Neural cell (in vitro differentiated cells): ENCODE measurements at regions not wholly inside any gene's neighbourhood (a gene's known extent, or its start where the extent isn't known, plus 50 kb on each side); places are given as distances from the start of the nearest gene placed in this dataset.
"Not testable (repeated sequence)": the region's sequence is repeated elsewhere in the genome, so short reads cannot be mapped to it uniquely, and the experiment has no call there.

Source experiments
- EP300 ChIP-seq: fragments of 450-650 bp; conservative IDR thresholded peaks from 2 replicates; pipeline ENCODE4 v1.6.1; 2014; ENCODE audit warnings: antibody characterized with exemption, mild to moderate bottlenecking, moderate library complexity; ENCODE audit not compliant: poor library complexity, severe bottlenecking
- EZH2 ChIP-seq: fragments of 200-600, 300-800 bp; shearing (Covaris generic), sonication (generic); IDR thresholded peaks from 2 replicates; pipeline ENCODE4 v1.6.1; 2014; ENCODE audit warnings: antibody characterized with exemption, low read length, borderline replicate concordance, mild to moderate bottlenecking; ENCODE audit not compliant: insufficient read depth, poor library complexity, severe bottlenecking
- MXI1 ChIP-seq: fragments of 450-650 bp; conservative IDR thresholded peaks from 2 replicates; pipeline ENCODE4 v1.6.1; 2014; ENCODE audit warnings: antibody characterized with exemption, mild to moderate bottlenecking; ENCODE audit not compliant: poor library complexity, severe bottlenecking
- POLR2AphosphoS5 ChIP-seq: IDR thresholded peaks from 2 replicates; pipeline ENCODE4 v1.6.1; 2012
- RAD21 ChIP-seq: fragments of 450-650 bp; conservative IDR thresholded peaks from 2 replicates; pipeline ENCODE4 v1.6.1; 2014; ENCODE audit warnings: antibody characterized with exemption, mild to moderate bottlenecking, moderate library complexity
- SMC3 ChIP-seq: fragments of 450-650 bp; conservative IDR thresholded peaks from 2 replicates; pipeline ENCODE4 v1.6.1; 2014; ENCODE audit warnings: antibody characterized with exemption, mild to moderate bottlenecking, moderate library complexity; ENCODE audit not compliant: poor library complexity
- TAF1 ChIP-seq: IDR thresholded peaks from 2 replicates; pipeline ENCODE4 v1.6.1; 2012; ENCODE audit warnings: low read depth
- TF ChIP-seq, protein P1 (sequence below): fragments of 450-650 bp; IDR thresholded peaks from 2 replicates; pipeline ENCODE4 v1.5.1; 2014; ENCODE audit warnings: antibody characterized with exemption, mild to moderate bottlenecking, moderate library complexity; ENCODE audit not compliant: poor library complexity, severe bottlenecking
- TF ChIP-seq, protein P2 (sequence below): IDR thresholded peaks from 2 replicates; pipeline ENCODE4 v1.6.1; 2012; ENCODE audit warnings: borderline replicate concordance

DNA sequence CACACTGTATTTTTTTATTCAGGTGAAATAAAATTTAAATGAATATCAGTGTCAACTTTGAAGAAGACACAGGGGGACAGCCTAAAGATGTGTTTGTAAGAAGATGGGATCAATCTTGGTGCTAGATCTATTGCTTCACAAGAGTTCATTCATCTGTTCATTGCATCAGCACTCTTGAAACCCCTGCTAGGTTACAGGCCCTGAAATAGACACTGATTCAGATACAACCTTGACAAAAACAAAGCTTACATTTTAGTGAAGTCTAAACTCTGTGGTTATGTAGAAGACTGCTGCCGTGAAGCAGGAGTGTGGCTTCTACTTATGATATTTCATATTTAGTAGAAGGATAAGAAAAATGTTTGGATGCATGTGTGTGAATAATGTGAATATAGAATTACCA lies 215.9 kb upstream of the LRRC61 start:
- TF ChIP-seq, protein P1, sequence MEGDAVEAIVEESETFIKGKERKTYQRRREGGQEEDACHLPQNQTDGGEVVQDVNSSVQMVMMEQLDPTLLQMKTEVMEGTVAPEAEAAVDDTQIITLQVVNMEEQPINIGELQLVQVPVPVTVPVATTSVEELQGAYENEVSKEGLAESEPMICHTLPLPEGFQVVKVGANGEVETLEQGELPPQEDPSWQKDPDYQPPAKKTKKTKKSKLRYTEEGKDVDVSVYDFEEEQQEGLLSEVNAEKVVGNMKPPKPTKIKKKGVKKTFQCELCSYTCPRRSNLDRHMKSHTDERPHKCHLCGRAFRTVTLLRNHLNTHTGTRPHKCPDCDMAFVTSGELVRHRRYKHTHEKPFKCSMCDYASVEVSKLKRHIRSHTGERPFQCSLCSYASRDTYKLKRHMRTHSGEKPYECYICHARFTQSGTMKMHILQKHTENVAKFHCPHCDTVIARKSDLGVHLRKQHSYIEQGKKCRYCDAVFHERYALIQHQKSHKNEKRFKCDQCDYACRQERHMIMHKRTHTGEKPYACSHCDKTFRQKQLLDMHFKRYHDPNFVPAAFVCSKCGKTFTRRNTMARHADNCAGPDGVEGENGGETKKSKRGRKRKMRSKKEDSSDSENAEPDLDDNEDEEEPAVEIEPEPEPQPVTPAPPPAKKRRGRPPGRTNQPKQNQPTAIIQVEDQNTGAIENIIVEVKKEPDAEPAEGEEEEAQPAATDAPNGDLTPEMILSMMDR = not testable (repeated sequence)
- TF ChIP-seq MXI1, EP300, POLR2AphosphoS5, EZH2, SMC3, RAD21, TAF1: not testable (repeated sequence)
- TF ChIP-seq, protein P2, sequence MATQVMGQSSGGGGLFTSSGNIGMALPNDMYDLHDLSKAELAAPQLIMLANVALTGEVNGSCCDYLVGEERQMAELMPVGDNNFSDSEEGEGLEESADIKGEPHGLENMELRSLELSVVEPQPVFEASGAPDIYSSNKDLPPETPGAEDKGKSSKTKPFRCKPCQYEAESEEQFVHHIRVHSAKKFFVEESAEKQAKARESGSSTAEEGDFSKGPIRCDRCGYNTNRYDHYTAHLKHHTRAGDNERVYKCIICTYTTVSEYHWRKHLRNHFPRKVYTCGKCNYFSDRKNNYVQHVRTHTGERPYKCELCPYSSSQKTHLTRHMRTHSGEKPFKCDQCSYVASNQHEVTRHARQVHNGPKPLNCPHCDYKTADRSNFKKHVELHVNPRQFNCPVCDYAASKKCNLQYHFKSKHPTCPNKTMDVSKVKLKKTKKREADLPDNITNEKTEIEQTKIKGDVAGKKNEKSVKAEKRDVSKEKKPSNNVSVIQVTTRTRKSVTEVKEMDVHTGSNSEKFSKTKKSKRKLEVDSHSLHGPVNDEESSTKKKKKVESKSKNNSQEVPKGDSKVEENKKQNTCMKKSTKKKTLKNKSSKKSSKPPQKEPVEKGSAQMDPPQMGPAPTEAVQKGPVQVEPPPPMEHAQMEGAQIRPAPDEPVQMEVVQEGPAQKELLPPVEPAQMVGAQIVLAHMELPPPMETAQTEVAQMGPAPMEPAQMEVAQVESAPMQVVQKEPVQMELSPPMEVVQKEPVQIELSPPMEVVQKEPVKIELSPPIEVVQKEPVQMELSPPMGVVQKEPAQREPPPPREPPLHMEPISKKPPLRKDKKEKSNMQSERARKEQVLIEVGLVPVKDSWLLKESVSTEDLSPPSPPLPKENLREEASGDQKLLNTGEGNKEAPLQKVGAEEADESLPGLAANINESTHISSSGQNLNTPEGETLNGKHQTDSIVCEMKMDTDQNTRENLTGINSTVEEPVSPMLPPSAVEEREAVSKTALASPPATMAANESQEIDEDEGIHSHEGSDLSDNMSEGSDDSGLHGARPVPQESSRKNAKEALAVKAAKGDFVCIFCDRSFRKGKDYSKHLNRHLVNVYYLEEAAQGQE = not testable (repeated sequence)
